ENCODE measurements at regions not wholly inside any gene's neighbourhood (a gene's known extent, or its start where the extent isn't known, plus 50 kb on each side); places are given as distances from the start of the nearest gene placed in this dataset.

DNA sequence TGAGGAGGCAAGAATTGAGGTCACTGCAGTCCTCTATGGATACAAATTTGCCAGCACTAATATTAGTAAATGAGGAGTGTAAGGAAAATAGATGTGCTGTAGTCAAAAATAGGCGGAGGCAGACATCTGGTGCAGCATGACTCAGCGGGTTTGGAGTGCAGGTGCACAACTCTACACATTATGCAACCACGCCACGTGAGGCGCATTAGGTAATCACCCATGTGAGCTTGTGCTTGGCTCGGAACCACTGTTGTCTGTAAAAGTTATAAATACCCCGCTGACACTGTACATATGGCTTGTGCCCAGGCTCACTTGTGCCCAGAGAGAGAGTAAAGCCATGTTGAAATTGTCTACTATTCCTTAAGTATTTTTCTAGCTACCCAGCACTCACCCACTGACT lies 623.5 kb upstream of the NUDT12 start:
- Histone ChIP-seq H3K4me1 (ENCODE audit: insufficient read depth, low read length, severe bottlenecking) (no peaks in the 10 kb centered on the region), H3K9ac (ENCODE audit: low read length) (no peak overlapping the region), H3K27me3 (ENCODE audit: insufficient read depth, low read length) (no peaks in the 10 kb centered on the region), H3K4me3 (ENCODE audit: low read depth, low read length, poor library complexity, severe bottlenecking) (no peak overlapping the region), H3K9me3 (ENCODE audit: low read length) (peaks cover 3% of the 10 kb centered on the region; the same call in 1 of the 2 replicates), H3K27ac (ENCODE audit: low read depth, low read length, poor library complexity, severe bottlenecking) (no peak overlapping the region), H2AFZ (ENCODE audit: low read length) (no peak overlapping the region), H3K79me2 (ENCODE audit: insufficient read depth, low read length) (no peaks in the 10 kb centered on the region), H3F3A (ENCODE audit: insufficient read depth, low read length) (no peaks in the 10 kb centered on the region), H4K20me1 (ENCODE audit: insufficient read depth, low read length) (no peaks in the 10 kb centered on the region), H3K36me3 (ENCODE audit: insufficient read depth, low read length) (no peaks in the 10 kb centered on the region), H3K9me2 (ENCODE audit: low read depth, low read length) (no peaks in the 10 kb centered on the region), H3K4me2 (ENCODE audit: low read length) (no peak overlapping the region)
- TF ChIP-seq, protein P1, sequence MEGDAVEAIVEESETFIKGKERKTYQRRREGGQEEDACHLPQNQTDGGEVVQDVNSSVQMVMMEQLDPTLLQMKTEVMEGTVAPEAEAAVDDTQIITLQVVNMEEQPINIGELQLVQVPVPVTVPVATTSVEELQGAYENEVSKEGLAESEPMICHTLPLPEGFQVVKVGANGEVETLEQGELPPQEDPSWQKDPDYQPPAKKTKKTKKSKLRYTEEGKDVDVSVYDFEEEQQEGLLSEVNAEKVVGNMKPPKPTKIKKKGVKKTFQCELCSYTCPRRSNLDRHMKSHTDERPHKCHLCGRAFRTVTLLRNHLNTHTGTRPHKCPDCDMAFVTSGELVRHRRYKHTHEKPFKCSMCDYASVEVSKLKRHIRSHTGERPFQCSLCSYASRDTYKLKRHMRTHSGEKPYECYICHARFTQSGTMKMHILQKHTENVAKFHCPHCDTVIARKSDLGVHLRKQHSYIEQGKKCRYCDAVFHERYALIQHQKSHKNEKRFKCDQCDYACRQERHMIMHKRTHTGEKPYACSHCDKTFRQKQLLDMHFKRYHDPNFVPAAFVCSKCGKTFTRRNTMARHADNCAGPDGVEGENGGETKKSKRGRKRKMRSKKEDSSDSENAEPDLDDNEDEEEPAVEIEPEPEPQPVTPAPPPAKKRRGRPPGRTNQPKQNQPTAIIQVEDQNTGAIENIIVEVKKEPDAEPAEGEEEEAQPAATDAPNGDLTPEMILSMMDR (IDR thresholded peaks at IDR 0.05; ENCODE audit: low read length): no peak
- TF ChIP-seq EZH2 (IDR thresholded peaks at IDR 0.05; ENCODE audit: borderline replicate concordance, low read length): no peak

DNA sequence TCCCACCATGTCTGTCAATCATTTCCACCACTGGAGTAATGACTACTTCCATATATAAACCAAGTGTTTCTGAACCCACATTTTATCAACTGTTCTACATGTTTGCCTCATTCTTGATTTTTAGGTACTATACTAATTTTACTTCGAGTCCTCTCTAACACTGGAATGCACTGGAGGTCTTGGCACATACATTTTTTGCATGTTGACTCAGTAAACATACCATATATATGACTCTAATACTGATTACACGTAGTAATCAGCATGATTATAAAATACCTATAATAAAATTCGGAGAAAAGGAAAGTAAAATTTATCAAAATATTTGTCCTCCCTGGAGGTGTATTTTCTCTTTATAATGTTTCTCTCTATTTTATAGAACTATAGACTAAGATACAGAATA lies 621.7 kb upstream of the NUDT12 start:
- no peaks in the 10 kb centered on the region for H3K9me2 ChIP-seq (ENCODE audit: low read depth, low read length)
- H3K4me1 ChIP-seq (ENCODE audit: insufficient read depth, low read length, severe bottlenecking): no peaks in the 10 kb centered on the region
- no peaks in the 10 kb centered on the region for H3F3A ChIP-seq (ENCODE audit: insufficient read depth, low read length)
- TF ChIP-seq, protein P1 (IDR thresholded peaks at IDR 0.05; ENCODE audit: low read length): no peak
- no peak for TF ChIP-seq EZH2 (IDR thresholded peaks at IDR 0.05; ENCODE audit: borderline replicate concordance, low read length)
- no peak overlapping the region for H3K4me3 ChIP-seq (ENCODE audit: low read depth, low read length, poor library complexity, severe bottlenecking)
- no peak overlapping the region for H3K27ac ChIP-seq (ENCODE audit: low read depth, low read length, poor library complexity, severe bottlenecking)
- H3K79me2 ChIP-seq (ENCODE audit: insufficient read depth, low read length): no peaks in the 10 kb centered on the region
- no peaks in the 10 kb centered on the region for H3K36me3 ChIP-seq (ENCODE audit: insufficient read depth, low read length)
- H3K4me2 ChIP-seq (ENCODE audit: low read length): no peak overlapping the region
- no peak overlapping the region for H3K9ac ChIP-seq (ENCODE audit: low read length)
- H2AFZ ChIP-seq (ENCODE audit: low read length): no peak overlapping the region
- peaks cover 6% of the 10 kb centered on the region for H3K9me3 ChIP-seq (ENCODE audit: low read length)
- no peaks in the 10 kb centered on the region for H3K27me3 ChIP-seq (ENCODE audit: insufficient read depth, low read length)
- no peaks in the 10 kb centered on the region for H4K20me1 ChIP-seq (ENCODE audit: insufficient read depth, low read length)

DNA sequence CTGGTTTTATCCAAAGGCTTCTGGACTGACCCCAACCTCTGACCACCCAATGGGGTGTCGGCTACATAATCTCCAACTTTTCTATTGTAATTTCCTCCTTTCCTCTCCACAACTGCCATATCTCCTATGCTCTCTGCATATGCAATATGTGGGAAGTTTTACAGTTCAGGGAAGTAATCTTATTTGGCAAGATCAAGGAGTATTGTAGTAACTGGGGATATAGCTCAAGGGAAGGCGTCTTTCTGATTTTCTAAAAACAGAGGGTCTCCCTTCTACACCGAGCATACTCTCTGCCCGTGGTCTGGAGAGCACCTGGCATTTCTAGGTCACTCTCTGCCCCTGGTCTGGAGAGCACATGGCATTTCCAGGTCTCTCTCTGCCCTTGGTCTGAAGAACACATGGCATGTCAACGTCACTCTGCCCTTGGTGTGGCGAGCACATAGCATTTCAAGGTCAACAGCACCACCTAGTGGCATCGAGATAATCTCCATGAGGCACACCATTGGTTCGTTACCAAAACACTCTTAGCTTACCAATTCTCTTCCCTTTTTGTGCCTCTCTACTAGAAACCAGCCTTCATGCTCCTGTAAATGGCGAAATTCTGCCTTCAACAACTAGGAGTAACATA lies 616.4 kb upstream of the NUDT12 start:
- Histone ChIP-seq H3K4me1 (ENCODE audit: insufficient read depth, low read length, severe bottlenecking) (no peaks in the 10 kb centered on the region), H3K9me3 (ENCODE audit: low read length) (peaks cover 3% of the 10 kb centered on the region; the same call in 1 of the 2 replicates), H2AFZ (ENCODE audit: low read length) (no peak overlapping the region), H4K20me1 (ENCODE audit: insufficient read depth, low read length) (no peaks in the 10 kb centered on the region), H3K27me3 (ENCODE audit: insufficient read depth, low read length) (no peaks in the 10 kb centered on the region), H3K4me2 (ENCODE audit: low read length) (no peak overlapping the region), H3K9ac (ENCODE audit: low read length) (no peak overlapping the region), H3K79me2 (ENCODE audit: insufficient read depth, low read length) (no peaks in the 10 kb centered on the region), H3K4me3 (ENCODE audit: low read depth, low read length, poor library complexity, severe bottlenecking) (no peak overlapping the region), H3K36me3 (ENCODE audit: insufficient read depth, low read length) (no peaks in the 10 kb centered on the region), H3K9me2 (ENCODE audit: low read depth, low read length) (no peaks in the 10 kb centered on the region), H3K27ac (ENCODE audit: low read depth, low read length, poor library complexity, severe bottlenecking) (no peak overlapping the region), H3F3A (ENCODE audit: insufficient read depth, low read length) (no peaks in the 10 kb centered on the region)
- TF ChIP-seq, protein P1 (IDR thresholded peaks at IDR 0.05; ENCODE audit: low read length): peak; percentile 64; the same call in 1 of the 2 replicates
- TF ChIP-seq EZH2 (IDR thresholded peaks at IDR 0.05; ENCODE audit: borderline replicate concordance, low read length): no peak
